K562 (cell line): ENCODE measurements at regions not wholly inside any gene's neighbourhood (a gene's known extent, or its start where the extent isn't known, plus 50 kb on each side); places are given as distances from the start of the nearest gene placed in this dataset.

Experiments
- HNRNPUL1 ChIP-seq: fragments of 200-400 bp; formaldehyde crosslinking; IDR thresholded peaks from 2 replicates; pipeline ENCODE4 v1.6.1; 2017; ENCODE audit warnings: low read length
- ILF3 ChIP-seq: fragments of 450-650 bp; IDR thresholded peaks from 2 replicates; pipeline ENCODE4 v1.6.1; 2018; ENCODE audit warnings: antibody characterized with exemption, mild to moderate bottlenecking, moderate library complexity, borderline replicate concordance
- POLR3A ChIP-seq: IDR thresholded peaks from 2 replicates; pipeline ENCODE4 v1.6.1; 2011; ENCODE audit warnings: borderline replicate concordance, mild to moderate bottlenecking, moderate library complexity; ENCODE audit not compliant: insufficient read length, insufficient read depth; ENCODE audit errors: extremely low read depth
- PTTG1 ChIP-seq: fragments of 450-650 bp; IDR thresholded peaks from 2 replicates; pipeline ENCODE4 v1.6.1; 2016; ENCODE audit warnings: low read depth, mild to moderate bottlenecking, missing genetic modification characterization, missing compliant biosample characterization
- SP1 ChIP-seq: sonication (generic); formaldehyde crosslinking; IDR thresholded peaks from 2 replicates; pipeline ENCODE4 v1.8.1; 2022; ENCODE audit warnings: mild to moderate bottlenecking, missing genetic modification reagents
- ZNF707 ChIP-seq: fragments of 250-450 bp; sonication (Bioruptor Pico); conservative IDR thresholded peaks from 2 replicates; pipeline ENCODE4 v1.8.0; 2022; ENCODE audit warnings: inconsistent platforms, mild to moderate bottlenecking, moderate library complexity
- TF ChIP-seq, protein P1 (sequence below), 2 experiments: fragments of 450-650 bp; formaldehyde crosslinking in 1 of 2; IDR thresholded peaks; 2 replicates each; pipeline versions ENCODE4 v1.4.0 to v1.6.1; 2014 to 2020; ENCODE audit warnings: mild to moderate bottlenecking in 2 of 2, borderline replicate concordance in 1 of 2, low read depth in 1 of 2
- TF ChIP-seq, protein P2 (sequence below), 3 experiments: IDR thresholded peaks in 2 of 3; conservative IDR thresholded peaks in 1 of 3; 2 replicates each; pipeline ENCODE4 v1.5.1; 2011 to 2012; ENCODE audit warnings: low read length in 3 of 3, mild to moderate bottlenecking in 3 of 3, control low read depth in 2 of 3, improper control_type of control experiment in 1 of 3, inconsistent platforms in 1 of 3, low read depth in 1 of 3, mixed read lengths in 1 of 3, moderate library complexity in 1 of 3; ENCODE audit not compliant: insufficient read depth in 2 of 3

- TF ChIP-seq, protein P1, sequence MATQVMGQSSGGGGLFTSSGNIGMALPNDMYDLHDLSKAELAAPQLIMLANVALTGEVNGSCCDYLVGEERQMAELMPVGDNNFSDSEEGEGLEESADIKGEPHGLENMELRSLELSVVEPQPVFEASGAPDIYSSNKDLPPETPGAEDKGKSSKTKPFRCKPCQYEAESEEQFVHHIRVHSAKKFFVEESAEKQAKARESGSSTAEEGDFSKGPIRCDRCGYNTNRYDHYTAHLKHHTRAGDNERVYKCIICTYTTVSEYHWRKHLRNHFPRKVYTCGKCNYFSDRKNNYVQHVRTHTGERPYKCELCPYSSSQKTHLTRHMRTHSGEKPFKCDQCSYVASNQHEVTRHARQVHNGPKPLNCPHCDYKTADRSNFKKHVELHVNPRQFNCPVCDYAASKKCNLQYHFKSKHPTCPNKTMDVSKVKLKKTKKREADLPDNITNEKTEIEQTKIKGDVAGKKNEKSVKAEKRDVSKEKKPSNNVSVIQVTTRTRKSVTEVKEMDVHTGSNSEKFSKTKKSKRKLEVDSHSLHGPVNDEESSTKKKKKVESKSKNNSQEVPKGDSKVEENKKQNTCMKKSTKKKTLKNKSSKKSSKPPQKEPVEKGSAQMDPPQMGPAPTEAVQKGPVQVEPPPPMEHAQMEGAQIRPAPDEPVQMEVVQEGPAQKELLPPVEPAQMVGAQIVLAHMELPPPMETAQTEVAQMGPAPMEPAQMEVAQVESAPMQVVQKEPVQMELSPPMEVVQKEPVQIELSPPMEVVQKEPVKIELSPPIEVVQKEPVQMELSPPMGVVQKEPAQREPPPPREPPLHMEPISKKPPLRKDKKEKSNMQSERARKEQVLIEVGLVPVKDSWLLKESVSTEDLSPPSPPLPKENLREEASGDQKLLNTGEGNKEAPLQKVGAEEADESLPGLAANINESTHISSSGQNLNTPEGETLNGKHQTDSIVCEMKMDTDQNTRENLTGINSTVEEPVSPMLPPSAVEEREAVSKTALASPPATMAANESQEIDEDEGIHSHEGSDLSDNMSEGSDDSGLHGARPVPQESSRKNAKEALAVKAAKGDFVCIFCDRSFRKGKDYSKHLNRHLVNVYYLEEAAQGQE (IDR thresholded peaks at IDR 0.05; ENCODE audit: borderline replicate concordance) = no peak
- TF ChIP-seq, protein P1 (CRISPR knock-in tag; IDR thresholded peaks at IDR 0.05; ENCODE audit: low read depth) = no peak
- no peak for TF ChIP-seq ILF3
- no peak for TF ChIP-seq POLR3A
- no peak for TF ChIP-seq SP1 (CRISPR knock-in tag)
- TF ChIP-seq, protein P2, sequence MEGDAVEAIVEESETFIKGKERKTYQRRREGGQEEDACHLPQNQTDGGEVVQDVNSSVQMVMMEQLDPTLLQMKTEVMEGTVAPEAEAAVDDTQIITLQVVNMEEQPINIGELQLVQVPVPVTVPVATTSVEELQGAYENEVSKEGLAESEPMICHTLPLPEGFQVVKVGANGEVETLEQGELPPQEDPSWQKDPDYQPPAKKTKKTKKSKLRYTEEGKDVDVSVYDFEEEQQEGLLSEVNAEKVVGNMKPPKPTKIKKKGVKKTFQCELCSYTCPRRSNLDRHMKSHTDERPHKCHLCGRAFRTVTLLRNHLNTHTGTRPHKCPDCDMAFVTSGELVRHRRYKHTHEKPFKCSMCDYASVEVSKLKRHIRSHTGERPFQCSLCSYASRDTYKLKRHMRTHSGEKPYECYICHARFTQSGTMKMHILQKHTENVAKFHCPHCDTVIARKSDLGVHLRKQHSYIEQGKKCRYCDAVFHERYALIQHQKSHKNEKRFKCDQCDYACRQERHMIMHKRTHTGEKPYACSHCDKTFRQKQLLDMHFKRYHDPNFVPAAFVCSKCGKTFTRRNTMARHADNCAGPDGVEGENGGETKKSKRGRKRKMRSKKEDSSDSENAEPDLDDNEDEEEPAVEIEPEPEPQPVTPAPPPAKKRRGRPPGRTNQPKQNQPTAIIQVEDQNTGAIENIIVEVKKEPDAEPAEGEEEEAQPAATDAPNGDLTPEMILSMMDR (IDR thresholded peaks at IDR 0.05 in 2 of 3, conservative IDR thresholded peaks at IDR 0.05 in 1 of 3; ENCODE audit: insufficient read depth in 2 of 3, low read depth in 1 of 3, low read length in 3 of 3) = no peak
- no peak for TF ChIP-seq ZNF707 (CRISPR knock-in tag)
- TF ChIP-seq PTTG1 = no peak
- no peak for TF ChIP-seq HNRNPUL1
Observed at GRCh38 chr7:106486331-106486730, 174.6 kb downstream of the CCDC71L start.
